ENCODE measurements at regions not wholly inside any gene's neighbourhood (a gene's known extent, or its start where the extent isn't known, plus 50 kb on each side); places are given as distances from the start of the nearest gene placed in this dataset.

DNA sequence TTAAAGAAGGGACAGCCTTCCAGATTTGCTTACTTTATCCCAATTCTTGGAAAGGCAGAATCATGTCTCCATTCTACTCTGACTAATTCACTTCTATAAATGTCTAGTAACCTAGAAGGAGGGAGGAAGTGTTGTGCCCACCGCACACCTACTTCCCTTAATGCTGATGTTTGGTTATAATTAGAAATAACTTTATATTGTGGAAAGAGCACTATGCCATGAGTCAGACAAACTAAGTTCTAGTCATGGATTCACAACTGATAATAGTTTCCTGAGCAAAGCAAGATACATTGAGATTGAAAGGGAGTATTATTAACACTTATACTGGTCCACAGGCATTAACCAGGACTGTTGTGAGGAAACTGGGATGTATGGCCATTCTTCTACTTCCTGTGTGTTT is 345.9 kb upstream of the RPS23 start:
- H3K4me3 ChIP-seq (ENCODE audit: low read length), result no peak overlapping the region
- H3K9ac ChIP-seq (ENCODE audit: low read length), result no peak overlapping the region
- H3K4me1 ChIP-seq (ENCODE audit: low read length), result no peaks in the 10 kb centered on the region
- H3K27ac ChIP-seq (ENCODE audit: low read length), result no peak overlapping the region
- H3K79me2 ChIP-seq (ENCODE audit: low read length), result no peaks in the 10 kb centered on the region
- H2AFZ ChIP-seq (ENCODE audit: low read depth, low read length), result no peak overlapping the region
- H3K27me3 ChIP-seq (ENCODE audit: low read depth, low read length), result no peaks in the 10 kb centered on the region
- no peak for TF ChIP-seq EZH2phosphoT487 (IDR thresholded peaks at IDR 0.05; ENCODE audit: low read depth)
- TF ChIP-seq, protein P1, sequence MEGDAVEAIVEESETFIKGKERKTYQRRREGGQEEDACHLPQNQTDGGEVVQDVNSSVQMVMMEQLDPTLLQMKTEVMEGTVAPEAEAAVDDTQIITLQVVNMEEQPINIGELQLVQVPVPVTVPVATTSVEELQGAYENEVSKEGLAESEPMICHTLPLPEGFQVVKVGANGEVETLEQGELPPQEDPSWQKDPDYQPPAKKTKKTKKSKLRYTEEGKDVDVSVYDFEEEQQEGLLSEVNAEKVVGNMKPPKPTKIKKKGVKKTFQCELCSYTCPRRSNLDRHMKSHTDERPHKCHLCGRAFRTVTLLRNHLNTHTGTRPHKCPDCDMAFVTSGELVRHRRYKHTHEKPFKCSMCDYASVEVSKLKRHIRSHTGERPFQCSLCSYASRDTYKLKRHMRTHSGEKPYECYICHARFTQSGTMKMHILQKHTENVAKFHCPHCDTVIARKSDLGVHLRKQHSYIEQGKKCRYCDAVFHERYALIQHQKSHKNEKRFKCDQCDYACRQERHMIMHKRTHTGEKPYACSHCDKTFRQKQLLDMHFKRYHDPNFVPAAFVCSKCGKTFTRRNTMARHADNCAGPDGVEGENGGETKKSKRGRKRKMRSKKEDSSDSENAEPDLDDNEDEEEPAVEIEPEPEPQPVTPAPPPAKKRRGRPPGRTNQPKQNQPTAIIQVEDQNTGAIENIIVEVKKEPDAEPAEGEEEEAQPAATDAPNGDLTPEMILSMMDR (IDR thresholded peaks at IDR 0.05; ENCODE audit: low read depth, low read length), result no peak
- H4K20me1 ChIP-seq (ENCODE audit: insufficient read depth, low read length), result no peaks in the 10 kb centered on the region
- H3K36me3 ChIP-seq (replicated peaks; ENCODE audit: low read depth, low read length), result no peaks in the 10 kb centered on the region
- no peak overlapping the region for H3K4me2 ChIP-seq (ENCODE audit: low read length)
- H3K9me3 ChIP-seq (ENCODE audit: insufficient read depth, low read length), result no peaks in the 10 kb centered on the region

DNA sequence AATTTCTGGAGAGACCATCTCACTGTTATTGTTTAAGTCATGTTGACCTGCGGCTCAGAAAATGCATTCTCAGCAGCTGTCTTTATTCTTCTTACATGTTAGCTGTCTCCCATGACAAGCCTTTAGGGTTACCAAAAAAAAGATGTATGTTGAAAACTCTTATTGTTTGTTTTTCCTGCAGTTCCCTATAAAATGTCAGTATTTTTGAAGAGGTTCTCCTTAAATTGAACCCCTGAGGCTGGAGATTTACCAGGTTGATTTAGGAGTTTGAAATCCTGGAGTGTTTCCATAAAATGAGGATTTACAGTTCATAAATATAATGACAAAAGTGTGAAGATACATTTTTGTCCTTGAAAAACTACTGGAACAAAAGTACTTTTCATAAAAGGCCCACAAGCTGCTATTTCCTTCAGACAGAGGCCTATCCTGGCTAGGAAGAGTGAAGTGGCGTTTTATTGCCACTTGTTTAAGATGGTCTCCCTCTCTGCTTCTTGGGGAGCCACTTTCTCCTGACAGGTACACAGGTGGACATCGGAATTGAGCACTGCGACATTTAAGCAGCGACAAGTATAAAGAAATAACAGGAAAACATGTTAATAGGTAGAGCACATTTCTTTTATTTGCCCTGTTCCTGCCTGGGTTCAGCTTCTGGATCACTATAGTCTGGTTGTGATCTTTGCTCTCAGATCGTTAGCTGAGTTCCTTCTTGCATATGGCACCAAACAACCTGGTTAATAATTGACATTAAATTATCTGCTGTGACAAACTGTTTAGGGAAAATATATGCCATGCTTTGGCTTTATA is 344.8 kb upstream of the RPS23 start:
- H3K4me3 ChIP-seq (ENCODE audit: low read length), result no peak overlapping the region
- no peak overlapping the region for H3K9ac ChIP-seq (ENCODE audit: low read length)
- no peak overlapping the region for H3K4me2 ChIP-seq (ENCODE audit: low read length)
- TF ChIP-seq EZH2phosphoT487 (IDR thresholded peaks at IDR 0.05; ENCODE audit: low read depth), result no peak
- TF ChIP-seq, protein P1 (IDR thresholded peaks at IDR 0.05; ENCODE audit: low read depth, low read length), result no peak
- no peak overlapping the region for H3K27ac ChIP-seq (ENCODE audit: low read length)
- H3K4me1 ChIP-seq (ENCODE audit: low read length), result no peaks in the 10 kb centered on the region
- H3K27me3 ChIP-seq (ENCODE audit: low read depth, low read length), result no peaks in the 10 kb centered on the region
- H3K79me2 ChIP-seq (ENCODE audit: low read length), result no peaks in the 10 kb centered on the region
- H2AFZ ChIP-seq (ENCODE audit: low read depth, low read length), result no peak overlapping the region
- H3K36me3 ChIP-seq (replicated peaks; ENCODE audit: low read depth, low read length), result no peaks in the 10 kb centered on the region
- no peaks in the 10 kb centered on the region for H4K20me1 ChIP-seq (ENCODE audit: insufficient read depth, low read length)
- no peaks in the 10 kb centered on the region for H3K9me3 ChIP-seq (ENCODE audit: insufficient read depth, low read length)

DNA sequence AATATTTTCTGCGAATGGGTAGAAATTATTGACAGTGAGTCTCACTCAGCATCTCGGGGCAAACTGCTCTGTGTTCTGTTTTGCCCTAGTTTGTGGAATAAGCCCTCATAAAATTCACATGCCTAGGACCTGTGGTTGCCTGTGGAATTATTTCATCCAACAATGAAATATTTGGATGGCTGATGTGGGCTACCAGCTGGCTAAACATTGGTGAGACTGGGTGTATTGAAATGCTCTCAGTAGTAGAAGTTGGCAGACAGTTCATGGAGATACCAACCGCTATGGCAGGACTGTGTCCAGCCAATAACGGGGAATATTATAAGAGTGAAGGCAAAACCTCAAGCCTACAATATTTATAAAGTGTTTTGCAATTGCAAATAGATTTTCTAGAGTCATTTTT is 344.1 kb upstream of the RPS23 start:
- H3K4me2 ChIP-seq (ENCODE audit: low read length), result no peak overlapping the region
- no peaks in the 10 kb centered on the region for H3K27me3 ChIP-seq (ENCODE audit: low read depth, low read length)
- no peak overlapping the region for H3K27ac ChIP-seq (ENCODE audit: low read length)
- H4K20me1 ChIP-seq (ENCODE audit: insufficient read depth, low read length), result no peaks in the 10 kb centered on the region
- no peak overlapping the region for H2AFZ ChIP-seq (ENCODE audit: low read depth, low read length)
- no peaks in the 10 kb centered on the region for H3K79me2 ChIP-seq (ENCODE audit: low read length)
- no peaks in the 10 kb centered on the region for H3K9me3 ChIP-seq (ENCODE audit: insufficient read depth, low read length)
- H3K4me1 ChIP-seq (ENCODE audit: low read length), result no peaks in the 10 kb centered on the region
- H3K36me3 ChIP-seq (replicated peaks; ENCODE audit: low read depth, low read length), result no peaks in the 10 kb centered on the region
- no peak overlapping the region for H3K9ac ChIP-seq (ENCODE audit: low read length)
- no peak overlapping the region for H3K4me3 ChIP-seq (ENCODE audit: low read length)
- TF ChIP-seq EZH2phosphoT487 (IDR thresholded peaks at IDR 0.05; ENCODE audit: low read depth), result no peak
- TF ChIP-seq, protein P1 (IDR thresholded peaks at IDR 0.05; ENCODE audit: low read depth, low read length), result no peak

DNA sequence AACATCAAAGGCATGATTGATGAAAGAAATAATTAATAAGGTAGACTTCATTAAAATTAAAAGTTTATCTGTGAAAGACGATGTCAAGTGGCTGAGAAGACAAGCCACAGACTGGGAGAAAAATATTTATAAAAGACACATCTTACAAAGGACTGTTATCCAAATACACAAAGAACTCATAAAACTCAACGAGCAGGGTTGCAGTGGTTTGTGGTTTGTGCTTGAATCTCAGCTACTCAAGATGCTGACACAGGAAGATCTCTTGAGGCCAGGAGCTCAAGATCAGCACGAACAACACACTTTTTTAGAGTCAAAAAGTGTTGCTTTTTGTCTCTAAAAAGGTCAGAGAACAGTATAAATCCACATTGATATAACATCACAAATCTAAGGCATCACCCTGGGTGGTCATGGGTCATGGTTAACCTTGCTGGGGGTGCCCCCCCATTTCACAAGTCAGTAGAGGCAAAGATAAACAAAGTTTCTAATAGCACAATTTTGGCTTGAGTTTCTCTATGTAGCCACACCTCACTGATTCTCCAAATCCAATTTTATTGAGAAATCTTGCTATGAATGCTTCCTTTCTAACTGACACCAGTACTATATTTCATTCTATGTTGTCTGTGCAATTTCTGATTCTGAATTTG is 342.9 kb upstream of the RPS23 start:
- Histone ChIP-seq H2AFZ (ENCODE audit: low read depth, low read length) (no peak overlapping the region), H3K9ac (ENCODE audit: low read length) (no peak overlapping the region), H3K79me2 (ENCODE audit: low read length) (no peaks in the 10 kb centered on the region), H4K20me1 (ENCODE audit: insufficient read depth, low read length) (no peaks in the 10 kb centered on the region), H3K27me3 (ENCODE audit: low read depth, low read length) (no peaks in the 10 kb centered on the region), H3K4me1 (ENCODE audit: low read length) (no peaks in the 10 kb centered on the region), H3K27ac (ENCODE audit: low read length) (no peak overlapping the region), H3K4me3 (ENCODE audit: low read length) (no peak overlapping the region), H3K9me3 (ENCODE audit: insufficient read depth, low read length) (no peaks in the 10 kb centered on the region), H3K4me2 (ENCODE audit: low read length) (no peak overlapping the region), H3K36me3 (replicated peaks; ENCODE audit: low read depth, low read length) (no peaks in the 10 kb centered on the region)
- no peak for TF ChIP-seq EZH2phosphoT487 (IDR thresholded peaks at IDR 0.05; ENCODE audit: low read depth)
- TF ChIP-seq, protein P1 (IDR thresholded peaks at IDR 0.05; ENCODE audit: low read depth, low read length), result no peak
